Liver (tissue), 8 donors: ENCODE measurements at regions not wholly inside any gene's neighbourhood (a gene's known extent, or its start where the extent isn't known, plus 50 kb on each side); places are given as distances from the start of the nearest gene placed in this dataset.

ENCODE experiments used
- DNase-seq: peaks from one replicate; pipeline ENCODE4 v3.0.0-alpha.2; 2017; ENCODE audit warnings: low spot score
- H3K27ac ChIP-seq, 2 donors: one replicate each; pipeline ENCODE4 v1.7.0; 2013; ENCODE audit warnings: inconsistent platforms in 2 of 2, low read length in 2 of 2, control low read depth in 1 of 2, low read depth in 1 of 2, mild to moderate bottlenecking in 1 of 2
- H3K27me3 ChIP-seq, 4 donors: one replicate each; pipeline versions ENCODE4 v1.6.1 to v1.7.0; 2013; ENCODE audit warnings: low read length in 3 of 4, inconsistent platforms in 1 of 4, mild to moderate bottlenecking in 1 of 4, moderate library complexity in 1 of 4; ENCODE audit not compliant: control insufficient read depth in 4 of 4, insufficient read depth in 4 of 4
- H3K36me3 ChIP-seq, 4 donors: one replicate each; pipeline versions ENCODE4 v1.6.1 to v1.7.0; 2013; ENCODE audit warnings: low read length in 3 of 4, mild to moderate bottlenecking in 3 of 4, low read depth in 1 of 4, moderate library complexity in 1 of 4; ENCODE audit not compliant: control insufficient read depth in 4 of 4, insufficient read depth in 3 of 4
- H3K4me1 ChIP-seq, 4 donors: one replicate each; pipeline versions ENCODE4 v1.6.1 to v1.7.0; 2013; ENCODE audit warnings: low read length in 3 of 4, mild to moderate bottlenecking in 3 of 4, moderate library complexity in 1 of 4; ENCODE audit not compliant: control insufficient read depth in 4 of 4, insufficient read depth in 4 of 4
- H3K4me3 ChIP-seq, 3 donors: one replicate each; pipeline versions ENCODE4 v1.6.1 to v1.7.0; 2013; ENCODE audit warnings: low read length in 3 of 3, control low read depth in 1 of 3, low read depth in 1 of 3, mild to moderate bottlenecking in 1 of 3
- H3K9ac ChIP-seq, 2 donors: one replicate each; pipeline ENCODE4 v1.7.0; 2013; ENCODE audit warnings: low read length in 2 of 2, mild to moderate bottlenecking in 2 of 2, moderate library complexity in 2 of 2, control low read depth in 1 of 2, low read depth in 1 of 2
- H3K9me3 ChIP-seq, 4 donors: one replicate each; pipeline versions ENCODE4 v1.6.1 to v1.7.0; 2013; ENCODE audit warnings: low read length in 3 of 4; ENCODE audit not compliant: control insufficient read depth in 4 of 4
- EGR1 ChIP-seq, 2 donors: IDR thresholded peaks; 2 replicates each; pipeline ENCODE4 v1.6.1; 2016 to 2018; ENCODE audit warnings: antibody characterized with exemption in 2 of 2, low read depth in 2 of 2
- FOXA1 ChIP-seq: IDR thresholded peaks from 2 replicates; pipeline ENCODE4 v1.6.1; 2016; ENCODE audit warnings: antibody characterized with exemption
- FOXA2 ChIP-seq: IDR thresholded peaks from 2 replicates; pipeline ENCODE4 v1.6.1; 2016; ENCODE audit warnings: antibody characterized with exemption
- GABPA ChIP-seq, 2 donors: IDR thresholded peaks in 1 of 2; conservative IDR thresholded peaks in 1 of 2; 2 replicates each; pipeline ENCODE4 v1.6.1; 2016; ENCODE audit warnings: antibody characterized with exemption in 2 of 2, mild to moderate bottlenecking in 1 of 2, moderate library complexity in 1 of 2
- HNF4A ChIP-seq, 2 donors: conservative IDR thresholded peaks; 2 replicates each; pipeline ENCODE4 v1.6.1; 2016; ENCODE audit warnings: antibody characterized with exemption in 2 of 2, mild to moderate bottlenecking in 2 of 2
- HNF4G ChIP-seq: IDR thresholded peaks from 2 replicates; pipeline ENCODE4 v1.6.1; 2016; ENCODE audit warnings: antibody characterized with exemption
- JUND ChIP-seq, 2 donors: IDR thresholded peaks; 2 replicates each; pipeline ENCODE4 v1.6.1; 2016; ENCODE audit warnings: antibody characterized with exemption in 2 of 2
- NR2F2 ChIP-seq: IDR thresholded peaks from 2 replicates; pipeline ENCODE4 v1.6.1; 2016; ENCODE audit warnings: antibody characterized with exemption
- RAD21 ChIP-seq, 2 donors: IDR thresholded peaks; 2 replicates each; pipeline ENCODE4 v1.6.1; 2016; ENCODE audit warnings: antibody characterized with exemption in 2 of 2, mild to moderate bottlenecking in 2 of 2
- RXRA ChIP-seq, 2 donors: IDR thresholded peaks; 2 replicates each; pipeline ENCODE4 v1.6.1; 2017 to 2018; ENCODE audit warnings: antibody characterized with exemption in 2 of 2, mild to moderate bottlenecking in 1 of 2
- SP1 ChIP-seq: IDR thresholded peaks from 2 replicates; pipeline ENCODE4 v1.6.1; 2018; ENCODE audit warnings: antibody characterized with exemption, mild to moderate bottlenecking
- YY1 ChIP-seq: IDR thresholded peaks from 2 replicates; pipeline ENCODE4 v1.6.1; 2016; ENCODE audit warnings: antibody characterized with exemption, mild to moderate bottlenecking
- WGBS: extraction: QIAGEN DNeasy Blood & Tissue Kit; methylation state at CpG from one replicate; pipeline ENCODE4 v1.1.7; 2013; 5-methylcytosine and 5-hydroxymethylcytosine counted together
- TF ChIP-seq, protein P1 (sequence below): IDR thresholded peaks from 2 replicates; pipeline ENCODE4 v1.6.1; 2016; ENCODE audit warnings: antibody characterized with exemption
- TF ChIP-seq, protein P2 (sequence below): IDR thresholded peaks from 2 replicates; pipeline ENCODE4 v1.6.1; 2016; ENCODE audit warnings: antibody characterized with exemption, mild to moderate bottlenecking
- TF ChIP-seq, protein P3 (sequence below): fragments of 150-350 bp; IDR thresholded peaks from 2 replicates; pipeline ENCODE4 v1.5.1; 2017; ENCODE audit warnings: improper control_type of control experiment, low read depth, low read length; ENCODE audit not compliant: missing input control
- TF ChIP-seq, protein P4 (sequence below): IDR thresholded peaks from 2 replicates; pipeline ENCODE4 v1.6.1; 2016; ENCODE audit warnings: antibody characterized with exemption
- TF ChIP-seq, protein P5 (sequence below): IDR thresholded peaks from 2 replicates; pipeline ENCODE4 v1.6.1; 2016; ENCODE audit warnings: antibody characterized with exemption
- donor health status: healthy.
- donor health status: healthy.
- donor health status: healthy.
- donor health status: healthy.
- donor health status: healthy.

DNA sequence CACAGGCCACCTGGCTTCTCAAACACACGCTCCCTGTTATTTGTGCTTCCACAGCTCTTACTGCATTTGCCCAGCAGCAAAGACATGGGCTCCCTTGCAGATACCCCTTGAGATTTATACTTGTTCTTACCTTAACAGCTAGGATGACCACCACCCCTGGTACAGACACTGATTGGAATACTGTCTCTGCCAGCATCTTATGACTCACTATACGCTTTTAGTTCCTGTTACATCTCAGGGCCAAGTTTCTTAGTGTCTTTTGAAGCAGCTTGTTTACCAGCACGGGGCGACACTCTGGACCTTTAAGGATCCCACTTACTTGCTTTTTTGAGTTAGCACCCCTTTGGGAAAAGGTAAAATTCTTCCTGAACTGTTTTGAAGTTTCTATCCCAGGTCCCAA is 874.8 kb downstream of the KCNT2 start:
- no peak for TF ChIP-seq EGR1 (IDR thresholded peaks at IDR 0.05; ENCODE audit: low read depth in 2 of 2)
- no peak for TF ChIP-seq RXRA (IDR thresholded peaks at IDR 0.05)
- TF ChIP-seq, protein P1, sequence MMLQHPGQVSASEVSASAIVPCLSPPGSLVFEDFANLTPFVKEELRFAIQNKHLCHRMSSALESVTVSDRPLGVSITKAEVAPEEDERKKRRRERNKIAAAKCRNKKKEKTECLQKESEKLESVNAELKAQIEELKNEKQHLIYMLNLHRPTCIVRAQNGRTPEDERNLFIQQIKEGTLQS: no peak
- TF ChIP-seq, protein P2, sequence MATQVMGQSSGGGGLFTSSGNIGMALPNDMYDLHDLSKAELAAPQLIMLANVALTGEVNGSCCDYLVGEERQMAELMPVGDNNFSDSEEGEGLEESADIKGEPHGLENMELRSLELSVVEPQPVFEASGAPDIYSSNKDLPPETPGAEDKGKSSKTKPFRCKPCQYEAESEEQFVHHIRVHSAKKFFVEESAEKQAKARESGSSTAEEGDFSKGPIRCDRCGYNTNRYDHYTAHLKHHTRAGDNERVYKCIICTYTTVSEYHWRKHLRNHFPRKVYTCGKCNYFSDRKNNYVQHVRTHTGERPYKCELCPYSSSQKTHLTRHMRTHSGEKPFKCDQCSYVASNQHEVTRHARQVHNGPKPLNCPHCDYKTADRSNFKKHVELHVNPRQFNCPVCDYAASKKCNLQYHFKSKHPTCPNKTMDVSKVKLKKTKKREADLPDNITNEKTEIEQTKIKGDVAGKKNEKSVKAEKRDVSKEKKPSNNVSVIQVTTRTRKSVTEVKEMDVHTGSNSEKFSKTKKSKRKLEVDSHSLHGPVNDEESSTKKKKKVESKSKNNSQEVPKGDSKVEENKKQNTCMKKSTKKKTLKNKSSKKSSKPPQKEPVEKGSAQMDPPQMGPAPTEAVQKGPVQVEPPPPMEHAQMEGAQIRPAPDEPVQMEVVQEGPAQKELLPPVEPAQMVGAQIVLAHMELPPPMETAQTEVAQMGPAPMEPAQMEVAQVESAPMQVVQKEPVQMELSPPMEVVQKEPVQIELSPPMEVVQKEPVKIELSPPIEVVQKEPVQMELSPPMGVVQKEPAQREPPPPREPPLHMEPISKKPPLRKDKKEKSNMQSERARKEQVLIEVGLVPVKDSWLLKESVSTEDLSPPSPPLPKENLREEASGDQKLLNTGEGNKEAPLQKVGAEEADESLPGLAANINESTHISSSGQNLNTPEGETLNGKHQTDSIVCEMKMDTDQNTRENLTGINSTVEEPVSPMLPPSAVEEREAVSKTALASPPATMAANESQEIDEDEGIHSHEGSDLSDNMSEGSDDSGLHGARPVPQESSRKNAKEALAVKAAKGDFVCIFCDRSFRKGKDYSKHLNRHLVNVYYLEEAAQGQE: no peak
- no peak for TF ChIP-seq HNF4A (conservative IDR thresholded peaks at IDR 0.05)
- TF ChIP-seq GABPA (IDR thresholded peaks at IDR 0.05 in 1 of 2, conservative IDR thresholded peaks at IDR 0.05 in 1 of 2): no peak
- no peak for TF ChIP-seq FOXA2
- WGBS: 89% methylated on average over 4 of the region's 4 CpGs

DNA sequence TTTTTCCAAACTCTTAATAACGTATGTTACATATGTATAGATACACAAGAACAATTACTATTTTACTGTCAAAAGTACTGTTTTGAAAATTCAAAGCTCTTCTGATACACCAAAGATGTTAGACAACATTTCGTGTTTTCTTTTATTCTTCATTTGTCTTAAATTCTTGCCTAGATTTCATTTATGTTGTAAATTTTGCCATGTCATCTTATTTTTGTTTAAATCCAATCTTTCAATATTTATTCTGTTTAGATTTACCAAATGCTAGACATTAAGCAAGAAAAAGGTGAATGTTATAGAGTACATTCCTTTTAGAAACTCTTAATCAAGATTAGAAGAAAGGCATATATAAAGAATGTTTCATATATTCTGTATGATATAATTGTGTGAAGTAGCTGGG is 876.9 kb downstream of the KCNT2 start:
- H3K27me3 ChIP-seq: no peaks in the 10 kb centered on the region
- no peak overlapping the region for H3K9ac ChIP-seq
- H3K9me3 ChIP-seq: no peaks in the 10 kb centered on the region
- no peaks in the 10 kb centered on the region for H3K36me3 ChIP-seq
- no peak overlapping the region for H3K4me3 ChIP-seq
- no peak overlapping the region for H3K27ac ChIP-seq
- WGBS: 73% methylated on average over 2 of the region's 2 CpGs
- TF ChIP-seq SP1 (no peak), RXRA (IDR thresholded peaks at IDR 0.05) (no peak), FOXA1 (no peak), FOXA2 (no peak), JUND (IDR thresholded peaks at IDR 0.05) (no peak), YY1 (no peak), RAD21 (IDR thresholded peaks at IDR 0.05) (no peak), GABPA (IDR thresholded peaks at IDR 0.05 in 1 of 2, conservative IDR thresholded peaks at IDR 0.05 in 1 of 2) (no peak), HNF4G (no peak), NR2F2 (no peak)
- TF ChIP-seq, protein P3, sequence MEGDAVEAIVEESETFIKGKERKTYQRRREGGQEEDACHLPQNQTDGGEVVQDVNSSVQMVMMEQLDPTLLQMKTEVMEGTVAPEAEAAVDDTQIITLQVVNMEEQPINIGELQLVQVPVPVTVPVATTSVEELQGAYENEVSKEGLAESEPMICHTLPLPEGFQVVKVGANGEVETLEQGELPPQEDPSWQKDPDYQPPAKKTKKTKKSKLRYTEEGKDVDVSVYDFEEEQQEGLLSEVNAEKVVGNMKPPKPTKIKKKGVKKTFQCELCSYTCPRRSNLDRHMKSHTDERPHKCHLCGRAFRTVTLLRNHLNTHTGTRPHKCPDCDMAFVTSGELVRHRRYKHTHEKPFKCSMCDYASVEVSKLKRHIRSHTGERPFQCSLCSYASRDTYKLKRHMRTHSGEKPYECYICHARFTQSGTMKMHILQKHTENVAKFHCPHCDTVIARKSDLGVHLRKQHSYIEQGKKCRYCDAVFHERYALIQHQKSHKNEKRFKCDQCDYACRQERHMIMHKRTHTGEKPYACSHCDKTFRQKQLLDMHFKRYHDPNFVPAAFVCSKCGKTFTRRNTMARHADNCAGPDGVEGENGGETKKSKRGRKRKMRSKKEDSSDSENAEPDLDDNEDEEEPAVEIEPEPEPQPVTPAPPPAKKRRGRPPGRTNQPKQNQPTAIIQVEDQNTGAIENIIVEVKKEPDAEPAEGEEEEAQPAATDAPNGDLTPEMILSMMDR: no peak
- TF ChIP-seq, protein P1: no peak
- TF ChIP-seq, protein P2: no peak
- TF ChIP-seq, protein P4, sequence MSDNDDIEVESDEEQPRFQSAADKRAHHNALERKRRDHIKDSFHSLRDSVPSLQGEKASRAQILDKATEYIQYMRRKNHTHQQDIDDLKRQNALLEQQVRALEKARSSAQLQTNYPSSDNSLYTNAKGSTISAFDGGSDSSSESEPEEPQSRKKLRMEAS: no peak
- TF ChIP-seq, protein P5, sequence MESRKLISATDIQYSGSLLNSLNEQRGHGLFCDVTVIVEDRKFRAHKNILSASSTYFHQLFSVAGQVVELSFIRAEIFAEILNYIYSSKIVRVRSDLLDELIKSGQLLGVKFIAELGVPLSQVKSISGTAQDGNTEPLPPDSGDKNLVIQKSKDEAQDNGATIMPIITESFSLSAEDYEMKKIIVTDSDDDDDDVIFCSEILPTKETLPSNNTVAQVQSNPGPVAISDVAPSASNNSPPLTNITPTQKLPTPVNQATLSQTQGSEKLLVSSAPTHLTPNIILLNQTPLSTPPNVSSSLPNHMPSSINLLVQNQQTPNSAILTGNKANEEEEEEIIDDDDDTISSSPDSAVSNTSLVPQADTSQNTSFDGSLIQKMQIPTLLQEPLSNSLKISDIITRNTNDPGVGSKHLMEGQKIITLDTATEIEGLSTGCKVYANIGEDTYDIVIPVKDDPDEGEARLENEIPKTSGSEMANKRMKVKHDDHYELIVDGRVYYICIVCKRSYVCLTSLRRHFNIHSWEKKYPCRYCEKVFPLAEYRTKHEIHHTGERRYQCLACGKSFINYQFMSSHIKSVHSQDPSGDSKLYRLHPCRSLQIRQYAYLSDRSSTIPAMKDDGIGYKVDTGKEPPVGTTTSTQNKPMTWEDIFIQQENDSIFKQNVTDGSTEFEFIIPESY: no peak
- DNase-seq: no peak
- no peaks in the 10 kb centered on the region for H3K4me1 ChIP-seq

More for the DNA sequence above, 874.8 kb downstream of the KCNT2 start:
- H3K27me3 ChIP-seq: no peaks in the 10 kb centered on the region
- no peak for DNase-seq
- H3K9me3 ChIP-seq: no peaks in the 10 kb centered on the region
- no peaks in the 10 kb centered on the region for H3K36me3 ChIP-seq
- no peak overlapping the region for H3K4me3 ChIP-seq
- no peak overlapping the region for H3K9ac ChIP-seq
- H3K27ac ChIP-seq: no peak overlapping the region
- H3K4me1 ChIP-seq: no peaks in the 10 kb centered on the region
